ENCODE measurements at regions not wholly inside any gene's neighbourhood (a gene's known extent, or its start where the extent isn't known, plus 50 kb on each side); places are given as distances from the start of the nearest gene placed in this dataset.

- no peak for TF ChIP-seq CTCF (IDR thresholded peaks at IDR 0.05; ENCODE audit: borderline replicate concordance, insufficient read depth, low read depth, low read length)
- no peak overlapping the region for H3K4me3 ChIP-seq (ENCODE audit: low read depth, low read length)
Observed at GRCh38 chr1:29664711-29665110, 428.4 kb downstream of the PTPRU start.

- no peak overlapping the region for H3K4me3 ChIP-seq (ENCODE audit: low read depth, low read length)
Observed at GRCh38 chr1:29658688-29659087, 422.4 kb downstream of the PTPRU start.

GRCh38 chr1:29657816-29658215 lies 421.5 kb downstream of the PTPRU start:
- no peak overlapping the region for H3K4me3 ChIP-seq (ENCODE audit: low read depth, low read length)
- TF ChIP-seq CTCF (IDR thresholded peaks at IDR 0.05; ENCODE audit: borderline replicate concordance, insufficient read depth, low read depth, low read length) = no peak

More at GRCh38 chr1:29658688-29659087, 422.4 kb downstream of the PTPRU start:
- TF ChIP-seq CTCF (IDR thresholded peaks at IDR 0.05; ENCODE audit: borderline replicate concordance, insufficient read depth, low read depth, low read length) = no peak

- TF ChIP-seq CTCF (IDR thresholded peaks at IDR 0.05; ENCODE audit: borderline replicate concordance, insufficient read depth, low read depth, low read length) = peak; percentile 51; the same call in 1 of the 2 replicates
- no peak overlapping the region for H3K4me3 ChIP-seq (ENCODE audit: low read depth, low read length)
Observed at GRCh38 chr1:29655945-29656850, 419.9 kb downstream of the PTPRU start.

- H3K4me3 ChIP-seq (ENCODE audit: low read depth, low read length) = no peak overlapping the region
- TF ChIP-seq CTCF (IDR thresholded peaks at IDR 0.05; ENCODE audit: borderline replicate concordance, insufficient read depth, low read depth, low read length) = no peak
Observed at GRCh38 chr1:29655145-29655544, 418.8 kb downstream of the PTPRU start.

- no peak overlapping the region for H3K4me3 ChIP-seq (ENCODE audit: low read depth, low read length)
- TF ChIP-seq CTCF (IDR thresholded peaks at IDR 0.05; ENCODE audit: borderline replicate concordance, insufficient read depth, low read depth, low read length) = no peak
Observed at GRCh38 chr1:29653886-29654450, 417.6 kb downstream of the PTPRU start.

Measured in GM12875 (cell line).